EL (cell line): ENCODE measurements at regions not wholly inside any gene's neighbourhood (a gene's known extent, or its start where the extent isn't known, plus 50 kb on each side); places are given as distances from the start of the nearest gene placed in this dataset.

Source experiments
- DNase-seq: peaks from one replicate; pipeline ENCODE4 v3.0.0-alpha.2; 2016

- DNase-seq: peak; percentile 72
Observed at GRCh38 chr1:219798283-219799030, 129.9 kb downstream of the SLC30A10 start.

- no peak for DNase-seq
Observed at GRCh38 chr1:219797683-219798082, 130.7 kb downstream of the SLC30A10 start.

- no peak for DNase-seq
Observed at GRCh38 chr1:219797009-219797408, 131.3 kb downstream of the SLC30A10 start.

DNA sequence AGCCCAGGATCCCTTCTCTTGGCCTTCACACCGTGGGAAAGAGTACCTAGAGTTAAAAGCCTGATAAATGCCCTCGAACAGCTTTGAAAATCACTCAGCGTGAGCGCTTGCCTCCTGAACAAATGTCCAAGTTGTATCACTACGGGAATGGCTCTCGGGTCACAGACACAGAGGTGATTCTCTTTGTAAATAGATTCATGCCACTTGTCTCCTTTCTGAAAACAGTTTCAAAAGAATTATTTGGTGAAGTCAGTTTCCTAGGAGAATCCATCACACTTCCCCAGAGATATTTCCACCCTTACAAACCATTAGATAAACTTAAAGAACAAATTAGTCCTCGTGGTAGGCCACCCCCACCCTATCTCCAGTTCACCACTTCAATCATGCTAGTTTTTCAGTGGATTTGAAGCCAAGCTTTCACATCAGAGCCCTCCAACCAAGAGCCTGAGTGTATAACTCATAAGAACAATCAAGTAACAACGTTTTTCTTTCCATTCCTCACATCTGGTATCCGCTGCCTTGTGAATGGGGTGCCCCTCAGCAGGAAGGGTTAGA lies 132.9 kb downstream of the SLC30A10 start:
- DNase-seq: no peak

GRCh38 chr1:219794085-219794743 lies 134.1 kb downstream of the SLC30A10 start:
- no peak for DNase-seq

DNA sequence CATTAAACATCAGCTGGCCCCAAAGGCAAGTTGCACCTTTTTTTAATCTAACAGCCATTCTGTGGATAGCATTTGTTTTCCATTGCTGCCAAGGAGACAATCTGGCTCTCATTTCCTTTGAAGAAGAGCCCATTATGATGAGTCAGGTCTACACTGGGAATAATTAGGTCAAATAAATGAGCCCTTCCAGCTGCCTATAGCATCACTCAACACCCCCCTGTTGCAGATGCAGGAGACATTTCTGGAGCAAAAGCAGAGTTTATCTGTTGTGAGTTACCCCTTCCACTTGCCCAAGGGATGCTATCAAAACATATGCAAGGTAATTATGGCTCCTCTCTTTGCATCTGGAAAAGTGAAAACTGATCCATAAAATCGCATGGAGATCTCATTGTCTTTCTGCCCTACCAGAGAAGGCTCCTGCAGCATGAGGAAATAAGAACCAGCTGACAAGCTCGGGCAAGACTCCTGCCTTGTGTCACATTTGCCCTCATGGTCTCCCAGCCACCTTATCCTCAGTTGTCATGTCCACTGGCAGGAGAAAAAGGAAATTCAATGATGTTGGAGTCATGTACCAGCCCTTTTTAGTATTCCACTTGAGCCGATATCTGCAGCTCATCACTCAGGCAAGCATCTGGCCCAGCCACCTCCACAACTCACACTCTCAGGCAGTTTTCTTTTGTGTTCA lies 135.9 kb downstream of the SLC30A10 start:
- DNase-seq: peak; percentile 75

GRCh38 chr1:219791766-219792165 lies 136.6 kb downstream of the SLC30A10 start:
- DNase-seq: no peak

GRCh38 chr1:219790834-219791615 lies 137.3 kb downstream of the SLC30A10 start:
- DNase-seq: peak; percentile 55

GRCh38 chr1:219788700-219789099 lies 139.7 kb downstream of the SLC30A10 start:
- DNase-seq: no peak

DNA sequence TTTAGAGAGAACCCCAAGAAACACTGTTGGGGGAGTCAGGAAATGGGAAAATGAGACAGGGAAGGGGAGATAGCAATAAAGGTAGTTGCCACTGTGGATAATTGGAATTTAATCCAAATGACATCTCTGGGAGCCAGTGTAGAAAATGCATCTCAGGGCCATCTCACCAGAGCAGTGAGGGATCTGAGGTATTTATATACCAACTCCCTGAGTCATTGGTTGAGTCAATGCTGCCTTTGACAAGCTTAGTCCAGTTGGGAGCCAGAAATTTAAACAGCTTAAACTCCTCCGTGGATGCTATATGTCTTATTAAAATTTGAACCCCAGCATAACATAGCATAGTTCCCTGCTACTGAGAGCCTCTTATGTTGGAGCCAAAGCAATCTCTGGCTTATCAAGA lies 140.3 kb downstream of the SLC30A10 start:
- peak; percentile 49 for DNase-seq

- DNase-seq: peak; percentile 22
Observed at GRCh38 chr1:219784660-219785381, 143.5 kb downstream of the SLC30A10 start.

DNA sequence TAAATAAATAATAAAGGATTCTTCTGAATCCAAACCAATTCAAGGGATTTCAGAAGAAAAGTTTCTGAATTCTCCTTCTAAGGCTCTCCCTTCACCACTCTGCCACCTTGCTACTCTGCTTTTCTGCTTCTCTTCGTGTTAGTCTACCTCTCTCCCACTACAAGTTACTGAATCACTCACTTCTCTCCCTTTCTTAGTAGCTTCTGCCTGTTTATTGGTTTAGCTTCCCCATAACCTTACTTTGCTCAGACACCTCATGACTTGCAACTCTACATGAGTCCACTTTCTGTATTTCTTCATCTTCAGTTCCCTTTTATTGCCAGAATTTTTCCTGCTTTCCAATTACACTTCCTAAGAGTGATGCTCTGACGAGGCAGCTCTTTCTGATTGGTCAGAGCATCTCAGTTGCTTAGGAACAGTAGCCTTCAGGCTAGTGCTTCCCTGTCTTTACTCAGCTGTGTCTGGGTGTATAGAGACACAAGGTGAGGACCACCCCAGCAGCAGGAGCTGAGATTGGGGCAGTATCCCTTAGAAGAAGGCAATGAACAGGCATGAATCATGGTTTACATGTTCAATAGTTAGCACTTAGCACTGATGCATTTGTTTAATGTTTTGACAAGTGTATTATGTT lies 144.6 kb downstream of the SLC30A10 start:
- DNase-seq: no peak

- DNase-seq: no peak
Observed at GRCh38 chr1:219782929-219783328, 145.4 kb downstream of the SLC30A10 start.

GRCh38 chr1:219782311-219782710 lies 146.0 kb downstream of the SLC30A10 start:
- no peak for DNase-seq

DNA sequence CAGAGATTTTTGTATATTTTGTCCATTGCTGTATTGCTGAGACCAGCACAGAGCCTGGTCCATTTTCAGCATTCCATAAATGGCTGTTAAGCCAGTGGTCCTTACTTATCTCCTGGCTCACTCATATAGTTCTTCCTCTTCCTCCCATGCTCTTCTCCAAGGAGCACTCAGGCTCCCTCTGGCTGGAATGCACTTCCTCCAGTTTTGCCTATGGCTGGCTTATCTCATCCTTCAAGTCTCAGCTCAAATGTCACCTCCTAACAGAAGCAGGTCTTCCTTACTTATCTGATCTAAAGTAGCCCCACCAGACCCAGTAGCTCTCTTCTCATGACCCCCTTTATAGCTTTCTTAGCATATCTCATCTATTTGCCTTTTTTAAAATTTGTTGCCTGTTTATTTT lies 146.9 kb downstream of the SLC30A10 start:
- DNase-seq: no peak

DNA sequence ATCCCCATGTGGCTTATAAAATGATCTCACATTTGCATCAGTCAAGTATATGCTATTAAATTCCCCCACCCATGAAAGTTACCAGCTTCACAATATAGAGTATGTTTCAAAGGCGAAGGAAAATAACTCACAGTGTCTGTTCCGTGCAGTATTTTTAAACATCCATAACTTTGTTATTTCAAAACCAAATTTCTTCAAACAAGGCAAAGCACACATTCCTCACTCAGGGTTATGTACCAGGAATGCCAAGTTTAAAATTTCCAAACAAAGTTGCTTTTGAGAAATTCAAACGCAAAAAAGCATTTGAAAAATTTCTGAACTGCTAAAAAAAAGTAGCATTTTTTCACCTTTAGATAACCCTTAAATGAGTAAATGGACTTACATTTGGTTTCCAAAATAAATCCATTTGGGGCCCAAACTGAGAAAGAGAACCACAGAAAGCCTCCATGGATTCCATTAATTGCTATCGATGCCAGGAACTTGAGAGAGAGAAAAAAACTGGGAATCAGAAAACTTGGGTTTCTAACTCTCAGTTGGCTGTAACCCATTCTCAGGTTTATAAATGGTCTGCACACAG lies 149.5 kb downstream of the SLC30A10 start:
- DNase-seq: no peak

DNA sequence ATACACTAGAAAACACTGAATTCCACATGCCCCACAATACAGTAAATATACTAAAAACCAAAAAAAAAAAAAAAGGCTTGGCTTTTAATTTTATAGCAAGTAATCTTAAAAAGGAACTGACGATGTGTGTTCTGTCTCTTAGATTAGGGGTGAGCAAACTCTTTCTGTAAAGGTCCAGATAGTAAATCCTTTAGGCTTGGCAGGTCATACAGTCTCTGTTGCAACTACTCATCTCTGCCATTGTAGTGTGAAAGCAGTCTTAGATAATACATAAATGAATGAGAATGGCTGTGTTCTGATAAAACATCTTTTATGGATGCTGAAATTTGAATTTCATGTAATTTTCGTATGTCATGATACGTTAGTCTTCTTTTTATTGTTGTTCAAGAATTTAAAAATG lies 150.2 kb downstream of the SLC30A10 start:
- DNase-seq: no peak

DNA sequence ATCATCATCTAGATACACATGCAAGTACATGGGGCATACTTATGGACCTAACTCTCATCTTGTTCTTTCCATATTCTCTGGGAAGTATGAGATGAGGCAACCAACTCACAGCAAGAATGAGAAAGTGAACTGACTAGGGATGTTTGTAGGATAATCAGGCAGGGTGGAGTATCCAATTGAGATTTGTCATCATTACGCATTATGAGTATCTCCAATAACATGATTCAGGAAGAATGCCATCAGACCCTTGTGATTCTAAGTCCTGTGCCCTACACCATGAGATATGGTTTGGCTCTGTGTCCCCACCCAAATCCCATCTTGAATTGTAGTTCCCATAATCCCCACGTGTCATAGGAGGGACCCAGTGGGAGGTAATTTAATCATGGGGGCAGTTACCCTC lies 154.0 kb downstream of the SLC30A10 start:
- no peak for DNase-seq

- DNase-seq: no peak
Observed at GRCh38 chr1:219773775-219774174, 154.6 kb downstream of the SLC30A10 start.

DNA sequence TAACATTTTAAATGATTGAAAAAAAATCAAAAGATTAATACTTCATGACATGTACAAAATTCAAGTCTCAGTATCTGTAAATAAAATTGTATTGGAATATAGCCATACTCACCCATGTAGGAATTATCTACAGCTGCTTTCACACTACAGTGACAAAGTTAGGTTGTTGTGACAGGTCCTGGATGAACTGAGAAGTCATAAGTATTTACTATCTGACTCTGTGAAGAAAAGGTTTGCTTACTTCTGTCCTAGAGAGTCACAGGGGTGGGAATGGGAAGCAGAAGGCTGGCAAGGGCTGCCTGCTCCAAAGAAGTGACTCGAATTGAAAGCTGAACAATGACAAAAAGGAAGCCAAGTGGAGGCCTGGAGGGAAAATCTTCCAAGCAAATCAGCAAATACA lies 155.2 kb downstream of the SLC30A10 start:
- no peak for DNase-seq
